Kidney (tissue), 13 donors: ENCODE measurements at regions not wholly inside any gene's neighbourhood (a gene's known extent, or its start where the extent isn't known, plus 50 kb on each side); places are given as distances from the start of the nearest gene placed in this dataset.

Experiments used
- DNase-seq, 5 donors: peaks; one replicate each; pipeline ENCODE4 v3.0.0-alpha.2; 2013 to 2020
- FAIRE-seq: peaks from 2 replicates; lab custom pipeline; 2012; peaks lifted over from hg19 to GRCh38; lab: Jason Lieb, UNC
- H3K27ac ChIP-seq, 2 donors: one replicate each; pipeline ENCODE4 v1.7.0; 2013; ENCODE audit warnings: low read depth in 2 of 2, low read length in 2 of 2, inconsistent platforms in 1 of 2
- H3K27me3 ChIP-seq: one replicate; pipeline ENCODE4 v1.7.1; 2013; ENCODE audit warnings: low read length, inconsistent platforms; ENCODE audit not compliant: control insufficient read depth, insufficient read depth
- H3K36me3 ChIP-seq, 3 donors: one replicate each; pipeline versions ENCODE4 v1.7.0 to v1.7.1; 2013; ENCODE audit warnings: low read length in 3 of 3, control low read depth in 1 of 3, inconsistent platforms in 1 of 3; ENCODE audit not compliant: insufficient read depth in 3 of 3, control insufficient read depth in 2 of 3
- H3K4me1 ChIP-seq, 3 donors: one replicate each; pipeline versions ENCODE4 v1.7.0 to v1.7.1; 2013; ENCODE audit warnings: low read length in 3 of 3, inconsistent platforms in 1 of 3, low read depth in 1 of 3; ENCODE audit not compliant: control insufficient read depth in 2 of 3, insufficient read depth in 2 of 3
- H3K4me3 ChIP-seq, 3 donors: one replicate each; pipeline versions ENCODE4 v1.7.0 to v1.8.1; 2013; ENCODE audit warnings: low read length in 3 of 3, control low read depth in 1 of 3, inconsistent platforms in 1 of 3
- H3K9ac ChIP-seq, 3 donors: one replicate each; pipeline versions ENCODE4 v1.7.0 to v1.7.1; 2013; ENCODE audit warnings: low read length in 3 of 3, control low read depth in 1 of 3, inconsistent platforms in 1 of 3
- H3K9me3 ChIP-seq, 3 donors: one replicate each; pipeline versions ENCODE4 v1.7.0 to v1.7.1; 2013; ENCODE audit warnings: low read length in 3 of 3, control low read depth in 1 of 3, inconsistent platforms in 1 of 3; ENCODE audit not compliant: control insufficient read depth in 2 of 3, insufficient read depth in 1 of 3
- CTCF ChIP-seq: IDR thresholded peaks from 3 replicates; pipeline ENCODE4 v1.5.1; 2012; ENCODE audit warnings: mild to moderate bottlenecking, moderate library complexity, borderline replicate concordance; ENCODE audit not compliant: insufficient read depth; ENCODE audit errors: extremely low read depth
- intact Hi-C: fragments of 100-400 bp; cut with DNase I; formaldehyde crosslinking; loops from one replicate; pipeline ENCODE4 v1.11.1; 2022
- donor health status: control.
- donor health status: control.
- donor health status: control.
- donor health status: control.
- donor health status: control.
- donor health status: DM: yes; HTN: yes; CAD: no.
- donor health status: Normal renal cell carcinoma (clear cell type).

DNA sequence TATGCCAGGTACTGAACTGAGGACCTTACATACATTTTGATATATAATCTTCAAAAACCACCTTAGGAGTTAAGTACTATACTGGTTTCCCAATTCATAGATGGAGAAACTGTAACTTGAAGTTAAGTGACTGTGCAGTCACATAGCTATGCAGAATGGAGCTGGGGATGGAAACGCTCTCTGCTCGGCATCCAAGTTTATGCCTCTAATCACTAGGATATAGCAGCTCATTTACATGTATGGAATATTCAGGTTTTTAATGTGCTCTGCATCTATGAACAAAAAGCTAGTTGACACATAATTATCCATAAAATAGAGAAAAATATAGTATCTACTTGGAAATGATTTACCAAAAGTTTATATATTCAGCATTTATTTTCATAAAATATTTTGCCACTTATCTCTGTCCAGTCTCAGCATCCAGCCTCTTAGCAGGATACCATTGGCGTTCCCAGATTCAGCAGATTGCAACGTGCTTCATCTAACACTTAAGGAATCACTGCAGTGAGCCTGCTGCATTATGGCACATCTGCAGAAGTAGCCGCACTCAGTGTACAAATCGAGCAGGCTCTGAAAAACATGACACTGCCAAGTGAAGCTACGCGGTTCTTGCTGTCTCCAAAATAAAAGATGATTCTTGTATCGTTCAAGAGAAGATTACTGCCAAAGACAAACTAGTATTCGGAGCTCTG lies 70.4 kb downstream of the MRPL57 start:
- H3K27me3 ChIP-seq = no peaks in the 10 kb centered on the region
- DNase-seq (no peak), FAIRE-seq (no peak)
- no peak overlapping the region for H3K9ac ChIP-seq
- H3K9me3 ChIP-seq = no peaks in the 10 kb centered on the region
- H3K27ac ChIP-seq = no peak overlapping the region
- no peak for TF ChIP-seq CTCF
- H3K4me3 ChIP-seq = no peak overlapping the region
- H3K4me1 ChIP-seq = no peaks in the 10 kb centered on the region
- intact Hi-C loops = no loop called here
- H3K36me3 ChIP-seq = no peaks in the 10 kb centered on the region

GRCh38 chr13:21256351-21256761 lies 79.9 kb downstream of the MRPL57 start:
- Histone ChIP-seq H3K36me3 (no peaks in the 10 kb centered on the region), H3K27me3 (no peaks in the 10 kb centered on the region), H3K9me3 (no peaks in the 10 kb centered on the region), H3K9ac (no peak overlapping the region), H3K27ac (no peak overlapping the region), H3K4me3 (no peak overlapping the region), H3K4me1 (no peaks in the 10 kb centered on the region)
- FAIRE-seq (no peak), DNase-seq (no peak)
- intact Hi-C loops = no loop called here
- TF ChIP-seq CTCF = no peak

- H3K4me1 ChIP-seq = no peaks in the 10 kb centered on the region
- no peaks in the 10 kb centered on the region for H3K27me3 ChIP-seq
- DNase-seq = no peak
- no peaks in the 10 kb centered on the region for H3K36me3 ChIP-seq
- H3K9ac ChIP-seq = no peak overlapping the region
- FAIRE-seq = no peak
- intact Hi-C loops = no loop called here
- H3K27ac ChIP-seq = no peak overlapping the region
- no peak overlapping the region for H3K4me3 ChIP-seq
- TF ChIP-seq CTCF = no peak
- H3K9me3 ChIP-seq = no peaks in the 10 kb centered on the region
These were observed 80.4 kb downstream of the MRPL57 start for GRCh38 chr13:21256891-21257290.
